ENCODE measurements at regions not wholly inside any gene's neighbourhood (a gene's known extent, or its start where the extent isn't known, plus 50 kb on each side); places are given as distances from the start of the nearest gene placed in this dataset.

- H3K79me2 ChIP-seq (ENCODE audit: insufficient read depth, low read depth, low read length): no peaks in the 10 kb centered on the region
- H3K4me2 ChIP-seq (ENCODE audit: low read length): no peak overlapping the region
- intact Hi-C loops (cut with micrococcal nuclease; ENCODE audit: unreplicated experiment): no loop called here
- BruUV-seq (replicated peaks): no TSS peak
- no peaks in the 10 kb centered on the region for H4K20me1 ChIP-seq (ENCODE audit: insufficient read depth, low read length)
- no peak for TF ChIP-seq CTCF (conservative IDR thresholded peaks at IDR 0.05; ENCODE audit: low read length)
- no peak for TF ChIP-seq EZH2phosphoT487 (IDR thresholded peaks at IDR 0.05; ENCODE audit: borderline replicate concordance, low read depth, low read length)
- no peaks in the 10 kb centered on the region for H3K36me3 ChIP-seq (ENCODE audit: insufficient read depth, low read length)
- no peaks in the 10 kb centered on the region for H3K4me1 ChIP-seq (ENCODE audit: insufficient read depth, low read length, poor library complexity, severe bottlenecking)
- no peak for DNase-seq (ENCODE audit: low spot score)
- H3K4me3 ChIP-seq (ENCODE audit: low read depth, low read length, poor library complexity, severe bottlenecking): no peak overlapping the region
- CTCF ChIA-PET (ENCODE audit: unreplicated experiment): no interaction called here
- H3K9me3 ChIP-seq (ENCODE audit: low read length): no peaks in the 10 kb centered on the region
- H2AFZ ChIP-seq (ENCODE audit: low read length): no peak overlapping the region
- H3K27ac ChIP-seq (ENCODE audit: low read depth, low read length, poor library complexity, severe bottlenecking): no peak overlapping the region
- POLR2A ChIA-PET: no interaction called here
- no peaks in the 10 kb centered on the region for H3K9me2 ChIP-seq (ENCODE audit: insufficient read depth, low read length)
Observed at GRCh38 chr3:153337369-153337768, 175.3 kb downstream of the RAP2B start.

GRCh38 chr3:153338487-153338886 is 176.5 kb downstream of the RAP2B start:
- no TSS peak for BruUV-seq (replicated peaks)
- POLR2A ChIA-PET: no interaction called here

GRCh38 chr3:153339065-153339464 is 177.0 kb downstream of the RAP2B start:
- CTCF ChIA-PET (ENCODE audit: unreplicated experiment): no interaction called here
- Histone ChIP-seq H4K20me1 (ENCODE audit: insufficient read depth, low read length) (no peaks in the 10 kb centered on the region), H3K9me3 (ENCODE audit: low read length) (no peaks in the 10 kb centered on the region), H3K4me2 (ENCODE audit: low read length) (no peak overlapping the region), H3K79me2 (ENCODE audit: insufficient read depth, low read depth, low read length) (no peaks in the 10 kb centered on the region), H3K27ac (ENCODE audit: low read depth, low read length, poor library complexity, severe bottlenecking) (no peak overlapping the region), H3K4me1 (ENCODE audit: insufficient read depth, low read length, poor library complexity, severe bottlenecking) (no peaks in the 10 kb centered on the region), H3K36me3 (ENCODE audit: insufficient read depth, low read length) (no peaks in the 10 kb centered on the region), H3K9me2 (ENCODE audit: insufficient read depth, low read length) (no peaks in the 10 kb centered on the region), H2AFZ (ENCODE audit: low read length) (no peak overlapping the region), H3K4me3 (ENCODE audit: low read depth, low read length, poor library complexity, severe bottlenecking) (no peak overlapping the region)
- TF ChIP-seq EZH2phosphoT487 (IDR thresholded peaks at IDR 0.05; ENCODE audit: borderline replicate concordance, low read depth, low read length) (no peak), CTCF (conservative IDR thresholded peaks at IDR 0.05; ENCODE audit: low read length) (no peak)
- no peak for DNase-seq (ENCODE audit: low spot score)
- BruUV-seq (replicated peaks): no TSS peak
- POLR2A ChIA-PET: no interaction called here
- intact Hi-C loops (cut with micrococcal nuclease; ENCODE audit: unreplicated experiment): no loop called here

More at GRCh38 chr3:153338487-153338886, 176.5 kb downstream of the RAP2B start:
- Histone ChIP-seq H3K79me2 (ENCODE audit: insufficient read depth, low read depth, low read length) (no peaks in the 10 kb centered on the region), H3K4me2 (ENCODE audit: low read length) (no peak overlapping the region), H3K4me1 (ENCODE audit: insufficient read depth, low read length, poor library complexity, severe bottlenecking) (no peaks in the 10 kb centered on the region), H3K9me3 (ENCODE audit: low read length) (no peaks in the 10 kb centered on the region), H3K27ac (ENCODE audit: low read depth, low read length, poor library complexity, severe bottlenecking) (no peak overlapping the region), H3K4me3 (ENCODE audit: low read depth, low read length, poor library complexity, severe bottlenecking) (no peak overlapping the region), H2AFZ (ENCODE audit: low read length) (no peak overlapping the region), H4K20me1 (ENCODE audit: insufficient read depth, low read length) (no peaks in the 10 kb centered on the region), H3K36me3 (ENCODE audit: insufficient read depth, low read length) (no peaks in the 10 kb centered on the region), H3K9me2 (ENCODE audit: insufficient read depth, low read length) (no peaks in the 10 kb centered on the region)
- no peak for TF ChIP-seq EZH2phosphoT487 (IDR thresholded peaks at IDR 0.05; ENCODE audit: borderline replicate concordance, low read depth, low read length)
- no peak for TF ChIP-seq CTCF (conservative IDR thresholded peaks at IDR 0.05; ENCODE audit: low read length)
- CTCF ChIA-PET (ENCODE audit: unreplicated experiment): no interaction called here
- intact Hi-C loops (cut with micrococcal nuclease; ENCODE audit: unreplicated experiment): no loop called here
- DNase-seq (ENCODE audit: low spot score): no peak
